GM18502 (cell line): ENCODE measurements at regions not wholly inside any gene's neighbourhood (a gene's known extent, or its start where the extent isn't known, plus 50 kb on each side); places are given as distances from the start of the nearest gene placed in this dataset.
A peak's percentile ranks its signal among the peaks of the same experiment; 100 is the strongest.

ENCODE experiments used
- ATAC-seq: cut with Tn5 transposase; IDR thresholded peaks from one replicate; pipeline ENCODE4 v1.9.1; 2021; ENCODE audit warnings: mild to moderate bottlenecking; ENCODE audit not compliant: unreplicated experiment, poor library complexity

GRCh38 chrX:39729981-39730661 is 367.6 kb downstream of the BCOR start:
- ATAC-seq = no peak

- ATAC-seq = peak; percentile 63
These were observed 367.0 kb downstream of the BCOR start for GRCh38 chrX:39730662-39731329.

- no peak for ATAC-seq
These were observed 366.5 kb downstream of the BCOR start for GRCh38 chrX:39731330-39731667.

GRCh38 chrX:39731735-39732134 is 366.0 kb downstream of the BCOR start:
- ATAC-seq = no peak

GRCh38 chrX:39733745-39734144 is 364.0 kb downstream of the BCOR start:
- ATAC-seq = no peak

- no peak for ATAC-seq
These were observed 363.5 kb downstream of the BCOR start for GRCh38 chrX:39734174-39734776.

- no peak for ATAC-seq
These were observed 361.2 kb downstream of the BCOR start for GRCh38 chrX:39736216-39737211.

- ATAC-seq = no peak
These were observed 358.2 kb downstream of the BCOR start for GRCh38 chrX:39739585-39739984.

- ATAC-seq = no peak
These were observed 357.7 kb downstream of the BCOR start for GRCh38 chrX:39740078-39740477.

GRCh38 chrX:39741904-39742303 is 355.9 kb downstream of the BCOR start:
- no peak for ATAC-seq

- ATAC-seq = no peak
These were observed 351.9 kb downstream of the BCOR start for GRCh38 chrX:39745818-39746217.

GRCh38 chrX:39749135-39749534 is 348.6 kb downstream of the BCOR start:
- no peak for ATAC-seq

- ATAC-seq = no peak
These were observed 348.0 kb downstream of the BCOR start for GRCh38 chrX:39749728-39750127.

GRCh38 chrX:39750256-39750790 is 347.4 kb downstream of the BCOR start:
- no peak for ATAC-seq

GRCh38 chrX:39750848-39751247 is 346.9 kb downstream of the BCOR start:
- ATAC-seq = no peak

GRCh38 chrX:39752815-39753214 is 344.9 kb downstream of the BCOR start:
- no peak for ATAC-seq

GRCh38 chrX:39753293-39753996 is 344.3 kb downstream of the BCOR start:
- ATAC-seq = no peak

- no peak for ATAC-seq
These were observed 342.4 kb downstream of the BCOR start for GRCh38 chrX:39755143-39756032.
